ENCODE measurements at regions not wholly inside any gene's neighbourhood (a gene's known extent, or its start where the extent isn't known, plus 50 kb on each side); places are given as distances from the start of the nearest gene placed in this dataset.

DNA sequence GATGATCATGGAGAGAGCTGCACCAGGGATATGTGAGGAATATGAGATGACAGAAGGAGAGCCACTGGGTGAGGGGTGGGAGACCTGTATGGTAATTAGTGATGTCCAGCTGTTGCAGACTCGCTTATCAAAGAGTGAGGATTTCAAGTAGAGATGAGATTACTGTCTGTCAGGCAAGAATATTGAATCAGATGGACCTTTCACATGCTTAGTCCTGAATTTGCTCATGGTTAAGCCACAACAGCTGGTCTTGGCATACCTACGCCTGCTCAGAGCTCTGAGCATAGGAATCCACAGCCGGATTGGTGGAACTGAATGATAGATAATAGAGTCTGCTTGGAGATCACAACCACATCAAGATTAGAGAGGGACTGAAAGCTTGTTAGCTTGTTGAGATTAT is 115.2 kb upstream of the ARHGAP5 start:
- Histone ChIP-seq H3K9me3 (ENCODE audit: control insufficient read depth, insufficient read depth, low read length) (no peaks in the 10 kb centered on the region), H3K9me1 (ENCODE audit: insufficient read depth, low read length) (peaks cover 4% of the 10 kb centered on the region), H3K56ac (ENCODE audit: extremely low read depth, insufficient read depth, low read length) (no peak overlapping the region), H3K9ac (ENCODE audit: low read depth, low read length) (no peak overlapping the region), H3K18ac (ENCODE audit: low read depth, low read length) (no peak overlapping the region), H2BK5ac (ENCODE audit: low read depth, low read length, poor library complexity, severe bottlenecking) (no peak overlapping the region), H4K20me1 (ENCODE audit: insufficient read depth, low read length) (no peaks in the 10 kb centered on the region), H4K91ac (ENCODE audit: insufficient read depth, low read depth, low read length) (no peak overlapping the region), H2BK120ac (ENCODE audit: low read depth, low read length) (no peak overlapping the region), H2AK9ac (replicated peaks; ENCODE audit: low read depth, low read length, poor library complexity) (no peak overlapping the region), H3K23ac (ENCODE audit: low read depth, low read length) (no peak overlapping the region), H3K4me1 (ENCODE audit: control insufficient read depth, insufficient read depth, low read length) (peaks cover 8% of the 10 kb centered on the region), H2AFZ (replicated peaks; ENCODE audit: low read length, poor library complexity) (no peak overlapping the region), H3K4ac (ENCODE audit: low read depth, low read length) (no peak overlapping the region), H2AK5ac (ENCODE audit: low read depth, low read length) (no peak overlapping the region), H3K4me3 (ENCODE audit: insufficient read depth, low read depth, low read length) (no peak overlapping the region), H3K4me2 (ENCODE audit: low read depth, low read length) (no peak overlapping the region), H4K5ac (ENCODE audit: low read depth, low read length) (no peak overlapping the region), H3K36me3 (ENCODE audit: control insufficient read depth, insufficient read depth, low read length) (no peaks in the 10 kb centered on the region), H3K79me1 (ENCODE audit: low read depth in 1 of 2, low read length in 2 of 2) (no peaks in the 10 kb centered on the region), H2BK15ac (ENCODE audit: low read depth, low read length) (no peak overlapping the region), H3K14ac (replicated peaks; ENCODE audit: low read depth, low read length) (no peak overlapping the region), H3K27ac (ENCODE audit: insufficient read depth, low read length) (no peak overlapping the region), H3K27me3 (ENCODE audit: control insufficient read depth, insufficient read depth, low read length) (no peaks in the 10 kb centered on the region), H2BK20ac (ENCODE audit: low read depth, low read length) (no peak overlapping the region), H4K8ac (ENCODE audit: low read depth in 2 of 2, low read length in 2 of 2) (no peak overlapping the region)
- DNase-seq (no peak), ATAC-seq (ENCODE audit: low read depth) (no peak)
- in situ Hi-C loops (cut with MboI; ENCODE audit: low sequenced_read_pairs) (no loop called here), dilution Hi-C loops (cut with HindIII; ENCODE audit: low sequenced_read_pairs, unreplicated experiment) (no loop called here), intact Hi-C loops (cut with micrococcal nuclease) (no loop called here)
- no peak for TF ChIP-seq POLR2A (IDR thresholded peaks at IDR 0.05; ENCODE audit: low read depth, low read length)
- no peak for TF ChIP-seq RFX5 (IDR thresholded peaks at IDR 0.05; ENCODE audit: low read depth, low read length)
- no peak for TF ChIP-seq SMC3 (IDR thresholded peaks at IDR 0.05; ENCODE audit: low read depth, low read length)
- TF ChIP-seq RCOR1 (IDR thresholded peaks at IDR 0.05; ENCODE audit: insufficient replicate concordance, low read length), result no peak
- TF ChIP-seq RAD21 (IDR thresholded peaks at IDR 0.05; ENCODE audit: low read length), result no peak
- TF ChIP-seq, protein P1, sequence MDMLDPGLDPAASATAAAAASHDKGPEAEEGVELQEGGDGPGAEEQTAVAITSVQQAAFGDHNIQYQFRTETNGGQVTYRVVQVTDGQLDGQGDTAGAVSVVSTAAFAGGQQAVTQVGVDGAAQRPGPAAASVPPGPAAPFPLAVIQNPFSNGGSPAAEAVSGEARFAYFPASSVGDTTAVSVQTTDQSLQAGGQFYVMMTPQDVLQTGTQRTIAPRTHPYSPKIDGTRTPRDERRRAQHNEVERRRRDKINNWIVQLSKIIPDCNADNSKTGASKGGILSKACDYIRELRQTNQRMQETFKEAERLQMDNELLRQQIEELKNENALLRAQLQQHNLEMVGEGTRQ (IDR thresholded peaks at IDR 0.05; ENCODE audit: low read depth, low read length), result no peak
- TF ChIP-seq, protein P2, sequence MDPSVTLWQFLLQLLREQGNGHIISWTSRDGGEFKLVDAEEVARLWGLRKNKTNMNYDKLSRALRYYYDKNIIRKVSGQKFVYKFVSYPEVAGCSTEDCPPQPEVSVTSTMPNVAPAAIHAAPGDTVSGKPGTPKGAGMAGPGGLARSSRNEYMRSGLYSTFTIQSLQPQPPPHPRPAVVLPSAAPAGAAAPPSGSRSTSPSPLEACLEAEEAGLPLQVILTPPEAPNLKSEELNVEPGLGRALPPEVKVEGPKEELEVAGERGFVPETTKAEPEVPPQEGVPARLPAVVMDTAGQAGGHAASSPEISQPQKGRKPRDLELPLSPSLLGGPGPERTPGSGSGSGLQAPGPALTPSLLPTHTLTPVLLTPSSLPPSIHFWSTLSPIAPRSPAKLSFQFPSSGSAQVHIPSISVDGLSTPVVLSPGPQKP (IDR thresholded peaks at IDR 0.05; ENCODE audit: borderline replicate concordance, low read depth, low read length), result no peak
- TF ChIP-seq FOS (IDR thresholded peaks at IDR 0.05; ENCODE audit: low read depth, low read length), result no peak
- TF ChIP-seq MAFK (IDR thresholded peaks at IDR 0.05; ENCODE audit: low read depth, low read length), result no peak
- no peak for TF ChIP-seq BHLHE40 (IDR thresholded peaks at IDR 0.05; ENCODE audit: low read depth, low read length)
- TF ChIP-seq MAZ (IDR thresholded peaks at IDR 0.05; ENCODE audit: borderline replicate concordance, low read depth, low read length), result no peak
- TF ChIP-seq, protein P3, sequence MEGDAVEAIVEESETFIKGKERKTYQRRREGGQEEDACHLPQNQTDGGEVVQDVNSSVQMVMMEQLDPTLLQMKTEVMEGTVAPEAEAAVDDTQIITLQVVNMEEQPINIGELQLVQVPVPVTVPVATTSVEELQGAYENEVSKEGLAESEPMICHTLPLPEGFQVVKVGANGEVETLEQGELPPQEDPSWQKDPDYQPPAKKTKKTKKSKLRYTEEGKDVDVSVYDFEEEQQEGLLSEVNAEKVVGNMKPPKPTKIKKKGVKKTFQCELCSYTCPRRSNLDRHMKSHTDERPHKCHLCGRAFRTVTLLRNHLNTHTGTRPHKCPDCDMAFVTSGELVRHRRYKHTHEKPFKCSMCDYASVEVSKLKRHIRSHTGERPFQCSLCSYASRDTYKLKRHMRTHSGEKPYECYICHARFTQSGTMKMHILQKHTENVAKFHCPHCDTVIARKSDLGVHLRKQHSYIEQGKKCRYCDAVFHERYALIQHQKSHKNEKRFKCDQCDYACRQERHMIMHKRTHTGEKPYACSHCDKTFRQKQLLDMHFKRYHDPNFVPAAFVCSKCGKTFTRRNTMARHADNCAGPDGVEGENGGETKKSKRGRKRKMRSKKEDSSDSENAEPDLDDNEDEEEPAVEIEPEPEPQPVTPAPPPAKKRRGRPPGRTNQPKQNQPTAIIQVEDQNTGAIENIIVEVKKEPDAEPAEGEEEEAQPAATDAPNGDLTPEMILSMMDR (conservative IDR thresholded peaks at IDR 0.05; ENCODE audit: low read depth, low read length), result no peak
- no peak for TF ChIP-seq NFE2L2 (IDR thresholded peaks at IDR 0.05; ENCODE audit: low read depth, low read length)
- TF ChIP-seq CHD1 (IDR thresholded peaks at IDR 0.05; ENCODE audit: low read depth, low read length), result no peak
- TF ChIP-seq CEBPB (IDR thresholded peaks at IDR 0.05; ENCODE audit: low read depth, low read length), result no peak
- TF ChIP-seq MXI1 (IDR thresholded peaks at IDR 0.05; ENCODE audit: borderline replicate concordance, low read depth, low read length), result no peak
- BruUV-seq (replicated peaks), result no TSS peak
- ChIA-PET POLR2A (ENCODE audit: unreplicated experiment) (no interaction called here), CTCF (interaction anchor here (0.6 kb wide), 1 partner anchor 24 kb away, joined by 4 read pairs; no protein-coding TSS in a partner anchor)
- WGBS, 2 experiments (ENCODE audit: extremely low coverage in 2 of 2, insufficient read length in 1 of 2), result 81% methylated on average over 3 of the region's 3 CpGs; no CpG with 5 or more reads in 1 of the 2 experiments
